ENCODE measurements at regions not wholly inside any gene's neighbourhood (a gene's known extent, or its start where the extent isn't known, plus 50 kb on each side); places are given as distances from the start of the nearest gene placed in this dataset.

- TF ChIP-seq CTCF (conservative IDR thresholded peaks at IDR 0.05; ENCODE audit: low read length) (no peak), EZH2phosphoT487 (IDR thresholded peaks at IDR 0.05; ENCODE audit: borderline replicate concordance) (no peak)
Observed at GRCh38 chr10:71077143-71077581, 135.2 kb upstream of the UNC5B start.

All from Loucy (cell line).